BLaER1 (cell line): ENCODE measurements at regions not wholly inside any gene's neighbourhood (a gene's known extent, or its start where the extent isn't known, plus 50 kb on each side); places are given as distances from the start of the nearest gene placed in this dataset.

Experiments used
- H3K27ac ChIP-seq: shearing (Covaris generic); formaldehyde crosslinking; 2 replicates; pipeline ENCODE4 v1.8.1; 2022
- H3K27me3 ChIP-seq: shearing (Covaris generic); formaldehyde crosslinking; 2 replicates; pipeline ENCODE4 v1.8.1; 2022
- H3K36me3 ChIP-seq: shearing (Covaris generic); formaldehyde crosslinking; 2 replicates; pipeline ENCODE4 v1.8.1; 2022
- H3K4me1 ChIP-seq: shearing (Covaris generic); formaldehyde crosslinking; 2 replicates; pipeline ENCODE4 v1.8.1; 2022
- H3K4me2 ChIP-seq: shearing (Covaris generic); formaldehyde crosslinking; 2 replicates; pipeline ENCODE4 v1.8.1; 2022
- H3K4me3 ChIP-seq: shearing (Covaris generic); formaldehyde crosslinking; 2 replicates; pipeline ENCODE4 v1.8.1; 2022
- H3K9ac ChIP-seq: shearing (Covaris generic); formaldehyde crosslinking; 2 replicates; pipeline ENCODE4 v1.8.1; 2022
- H3K9me3 ChIP-seq: shearing (Covaris generic); formaldehyde crosslinking; 2 replicates; pipeline ENCODE4 v1.8.1; 2022
- H4K20me1 ChIP-seq: shearing (Covaris generic); formaldehyde crosslinking; 2 replicates; pipeline ENCODE4 v1.8.1; 2022
- Cebpa-rat ChIP-seq: shearing (Covaris generic); IDR thresholded peaks from 2 replicates; pipeline ENCODE4 v1.8.1; 2022

DNA sequence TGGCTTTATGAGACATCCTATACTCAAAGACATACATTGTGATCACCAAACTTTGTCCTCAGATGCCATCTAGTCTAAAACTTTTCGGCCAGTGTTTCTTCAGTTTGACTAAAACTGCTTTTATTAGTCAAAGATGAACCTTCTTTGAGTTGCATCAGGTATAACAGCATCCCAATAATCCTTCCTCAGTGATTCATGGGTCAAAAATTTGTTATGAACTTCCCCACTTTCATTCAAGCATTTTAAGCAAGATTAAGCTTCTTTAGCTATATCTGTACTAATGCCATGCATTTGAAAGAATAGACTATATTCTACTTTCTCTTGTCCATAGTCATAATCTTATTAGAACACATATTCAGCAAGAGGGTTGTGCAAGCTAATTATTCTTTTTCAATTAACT, 1070.4 kb upstream of the ADGRL3 start:
- TF ChIP-seq Cebpa-rat: no peak
- no peaks in the 10 kb centered on the region for H4K20me1 ChIP-seq
- no peak overlapping the region for H3K4me3 ChIP-seq
- H3K9me3 ChIP-seq: no peaks in the 10 kb centered on the region
- H3K27ac ChIP-seq: no peak overlapping the region
- H3K36me3 ChIP-seq: no peaks in the 10 kb centered on the region
- H3K9ac ChIP-seq: no peak overlapping the region
- no peak overlapping the region for H3K4me2 ChIP-seq
- no peaks in the 10 kb centered on the region for H3K4me1 ChIP-seq
- H3K27me3 ChIP-seq: no peaks in the 10 kb centered on the region

- Histone ChIP-seq H3K9me3 (no peaks in the 10 kb centered on the region), H3K36me3 (no peaks in the 10 kb centered on the region), H3K4me1 (no peaks in the 10 kb centered on the region), H3K4me3 (no peak overlapping the region), H4K20me1 (no peaks in the 10 kb centered on the region), H3K9ac (no peak overlapping the region), H3K4me2 (no peak overlapping the region), H3K27me3 (no peaks in the 10 kb centered on the region), H3K27ac (no peak overlapping the region)
- TF ChIP-seq Cebpa-rat: no peak
These were observed 1066.8 kb upstream of the ADGRL3 start for GRCh38 chr4:60133375-60133774.

GRCh38 chr4:60134099-60134498, 1066.0 kb upstream of the ADGRL3 start:
- TF ChIP-seq Cebpa-rat: no peak
- no peak overlapping the region for H3K27ac ChIP-seq
- no peaks in the 10 kb centered on the region for H3K4me1 ChIP-seq
- no peak overlapping the region for H3K4me2 ChIP-seq
- H3K9me3 ChIP-seq: no peaks in the 10 kb centered on the region
- no peak overlapping the region for H3K9ac ChIP-seq
- no peaks in the 10 kb centered on the region for H3K36me3 ChIP-seq
- H3K27me3 ChIP-seq: no peaks in the 10 kb centered on the region
- no peak overlapping the region for H3K4me3 ChIP-seq
- H4K20me1 ChIP-seq: no peaks in the 10 kb centered on the region

DNA sequence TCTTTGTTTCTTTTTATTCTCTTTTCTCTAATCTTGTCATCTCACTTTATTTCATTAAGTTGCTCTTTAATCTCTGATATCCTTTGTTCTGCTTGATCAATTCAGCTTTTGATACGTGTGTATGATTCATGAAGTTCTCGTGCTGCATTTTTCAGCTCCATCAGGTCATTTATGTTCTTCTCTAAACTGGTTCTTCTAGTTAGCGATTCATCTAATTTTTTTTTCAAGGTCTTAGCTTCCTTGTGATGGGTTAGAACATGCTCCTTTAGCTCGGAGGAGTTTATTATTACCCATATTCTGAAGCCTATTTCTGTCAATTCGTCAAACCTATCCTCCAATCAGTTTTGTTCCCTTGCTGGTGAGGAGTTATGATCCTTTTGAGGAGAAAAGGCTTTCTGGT, 1045.0 kb upstream of the ADGRL3 start:
- Histone ChIP-seq H4K20me1 (no peaks in the 10 kb centered on the region), H3K36me3 (no peaks in the 10 kb centered on the region), H3K9me3 (0 out of 2 replicates have a peak, but pooled peaks cover 5% of the 10 kb centered on the region), H3K27ac (no peak overlapping the region), H3K27me3 (no peaks in the 10 kb centered on the region), H3K4me3 (no peak overlapping the region), H3K4me1 (no peaks in the 10 kb centered on the region), H3K9ac (no peak overlapping the region), H3K4me2 (no peak overlapping the region)
- TF ChIP-seq Cebpa-rat: no peak

GRCh38 chr4:60173103-60173502, 1027.0 kb upstream of the ADGRL3 start:
- H3K9ac ChIP-seq: no peak overlapping the region
- peaks cover 3% of the 10 kb centered on the region; the same call in 1 of the 2 replicates for H3K9me3 ChIP-seq
- H3K27me3 ChIP-seq: no peaks in the 10 kb centered on the region
- H3K27ac ChIP-seq: no peak overlapping the region
- no peaks in the 10 kb centered on the region for H3K36me3 ChIP-seq
- no peak overlapping the region for H3K4me2 ChIP-seq
- H3K4me1 ChIP-seq: no peaks in the 10 kb centered on the region
- no peak overlapping the region for H3K4me3 ChIP-seq
- no peak for TF ChIP-seq Cebpa-rat
- H4K20me1 ChIP-seq: no peaks in the 10 kb centered on the region

DNA sequence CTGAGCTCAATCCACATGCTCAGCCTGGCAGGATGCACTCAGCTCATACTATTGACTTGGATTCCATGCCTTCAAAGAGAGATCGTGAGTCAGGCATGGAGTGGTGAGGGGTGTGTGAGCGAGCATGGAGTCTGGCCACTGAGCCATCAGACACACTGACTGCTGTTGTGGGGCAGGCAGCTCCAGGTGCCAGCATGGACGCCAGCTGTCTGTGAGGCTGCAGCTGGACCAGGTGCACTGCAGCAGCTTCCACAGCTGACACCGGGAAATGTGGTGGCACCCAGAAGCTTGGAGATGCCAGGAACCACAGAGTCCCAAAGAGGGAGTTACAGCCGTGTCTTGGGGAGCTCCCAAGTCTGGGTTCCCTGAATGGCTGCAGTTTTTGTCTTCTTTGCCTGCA, 1026.4 kb upstream of the ADGRL3 start:
- no peak for TF ChIP-seq Cebpa-rat
- no peak overlapping the region for H3K27ac ChIP-seq
- no peaks in the 10 kb centered on the region for H3K27me3 ChIP-seq
- H3K4me1 ChIP-seq: no peaks in the 10 kb centered on the region
- no peaks in the 10 kb centered on the region for H3K36me3 ChIP-seq
- peaks cover 3% of the 10 kb centered on the region; the same call in 1 of the 2 replicates for H3K9me3 ChIP-seq
- no peaks in the 10 kb centered on the region for H4K20me1 ChIP-seq
- H3K4me2 ChIP-seq: no peak overlapping the region
- no peak overlapping the region for H3K4me3 ChIP-seq
- H3K9ac ChIP-seq: no peak overlapping the region

GRCh38 chr4:60175241-60175640, 1024.9 kb upstream of the ADGRL3 start:
- Histone ChIP-seq H3K4me1 (no peaks in the 10 kb centered on the region), H3K9ac (no peak overlapping the region), H3K36me3 (no peaks in the 10 kb centered on the region), H3K27ac (no peak overlapping the region), H3K9me3 (peaks cover 3% of the 10 kb centered on the region; the same call in 1 of the 2 replicates), H4K20me1 (no peaks in the 10 kb centered on the region), H3K4me2 (no peak overlapping the region), H3K4me3 (no peak overlapping the region), H3K27me3 (no peaks in the 10 kb centered on the region)
- TF ChIP-seq Cebpa-rat: no peak

GRCh38 chr4:60187428-60187827, 1012.7 kb upstream of the ADGRL3 start:
- H3K4me3 ChIP-seq: no peak overlapping the region
- no peak overlapping the region for H3K4me2 ChIP-seq
- no peak for TF ChIP-seq Cebpa-rat
- H3K27ac ChIP-seq: no peak overlapping the region
- no peaks in the 10 kb centered on the region for H3K4me1 ChIP-seq
- no peaks in the 10 kb centered on the region for H3K27me3 ChIP-seq
- H4K20me1 ChIP-seq: no peaks in the 10 kb centered on the region
- H3K9me3 ChIP-seq: peaks cover 7% of the 10 kb centered on the region; the same call in 1 of the 2 replicates
- H3K9ac ChIP-seq: no peak overlapping the region
- H3K36me3 ChIP-seq: no peaks in the 10 kb centered on the region

- H3K4me1 ChIP-seq: no peaks in the 10 kb centered on the region
- H3K9me3 ChIP-seq: peaks cover 9% of the 10 kb centered on the region; the same call in 1 of the 2 replicates
- no peak for TF ChIP-seq Cebpa-rat
- H3K9ac ChIP-seq: no peak overlapping the region
- H3K27ac ChIP-seq: no peak overlapping the region
- no peak overlapping the region for H3K4me3 ChIP-seq
- no peaks in the 10 kb centered on the region for H3K27me3 ChIP-seq
- no peaks in the 10 kb centered on the region for H4K20me1 ChIP-seq
- H3K36me3 ChIP-seq: no peaks in the 10 kb centered on the region
- no peak overlapping the region for H3K4me2 ChIP-seq
These were observed 1010.8 kb upstream of the ADGRL3 start for GRCh38 chr4:60189286-60189685.

GRCh38 chr4:60194214-60194613, 1005.9 kb upstream of the ADGRL3 start:
- no peak overlapping the region for H3K4me3 ChIP-seq
- peaks cover 9% of the 10 kb centered on the region; the same call in 1 of the 2 replicates for H3K9me3 ChIP-seq
- TF ChIP-seq Cebpa-rat: no peak
- H3K4me2 ChIP-seq: no peak overlapping the region
- no peaks in the 10 kb centered on the region for H3K4me1 ChIP-seq
- H3K36me3 ChIP-seq: no peaks in the 10 kb centered on the region
- H3K27me3 ChIP-seq: no peaks in the 10 kb centered on the region
- H3K9ac ChIP-seq: no peak overlapping the region
- H4K20me1 ChIP-seq: no peaks in the 10 kb centered on the region
- no peak overlapping the region for H3K27ac ChIP-seq

GRCh38 chr4:60195256-60195655, 1004.9 kb upstream of the ADGRL3 start:
- no peaks in the 10 kb centered on the region for H3K27me3 ChIP-seq
- no peak overlapping the region for H3K4me2 ChIP-seq
- TF ChIP-seq Cebpa-rat: no peak
- no peak overlapping the region for H3K9ac ChIP-seq
- no peak overlapping the region for H3K27ac ChIP-seq
- no peak overlapping the region for H3K4me3 ChIP-seq
- peaks cover 9% of the 10 kb centered on the region; the same call in 1 of the 2 replicates for H3K9me3 ChIP-seq
- no peaks in the 10 kb centered on the region for H4K20me1 ChIP-seq
- H3K36me3 ChIP-seq: no peaks in the 10 kb centered on the region
- no peaks in the 10 kb centered on the region for H3K4me1 ChIP-seq
